GM23338 (cell line): ENCODE measurements at regions not wholly inside any gene's neighbourhood (a gene's known extent, or its start where the extent isn't known, plus 50 kb on each side); places are given as distances from the start of the nearest gene placed in this dataset.

Source experiments
- CREB1 ChIP-seq: fragments of 250-450 bp; sonication (Bioruptor Pico); IDR thresholded peaks from 2 replicates; pipeline ENCODE4 v1.5.0; 2020; ENCODE audit warnings: low read depth, mild to moderate bottlenecking, moderate library complexity
- EZH2 ChIP-seq: fragments of 200-600 bp; sonication (generic); IDR thresholded peaks from one replicate; pipeline ENCODE4 v1.8.0; 2017; ENCODE audit warnings: antibody characterized with exemption, mild to moderate bottlenecking, low read depth; ENCODE audit not compliant: unreplicated experiment
- EZH2phosphoT487 ChIP-seq: fragments of 200-600 bp; sonication (generic); IDR thresholded peaks from one replicate; pipeline ENCODE4 v1.8.1; 2018; ENCODE audit warnings: antibody characterized with exemption; ENCODE audit not compliant: unreplicated experiment
- JUNB ChIP-seq: IDR thresholded peaks from one replicate; pipeline ENCODE4 v1.6.1; 2016; ENCODE audit warnings: antibody characterized with exemption; ENCODE audit not compliant: unreplicated experiment
- NANOG ChIP-seq: IDR thresholded peaks from 2 replicates; pipeline ENCODE4 v1.6.1; 2016; ENCODE audit warnings: antibody characterized with exemption, borderline replicate concordance
- POLR2AphosphoS5 ChIP-seq: IDR thresholded peaks from 2 replicates; pipeline ENCODE4 v1.6.1; 2016; ENCODE audit warnings: antibody characterized with exemption, low read depth
- STAT1 ChIP-seq: IDR thresholded peaks from one replicate; pipeline ENCODE4 v1.6.1; 2016; ENCODE audit warnings: antibody characterized with exemption; ENCODE audit not compliant: unreplicated experiment
- ZNF114 ChIP-seq: fragments of 250-450 bp; sonication (Bioruptor Pico); IDR thresholded peaks from 2 replicates; pipeline ENCODE4 v1.5.0; 2020; ENCODE audit warnings: mild to moderate bottlenecking, moderate library complexity
- ZNF331 ChIP-seq: fragments of 250-450 bp; sonication (Bioruptor Pico); IDR thresholded peaks from 2 replicates; pipeline ENCODE4 v1.5.0; 2020; ENCODE audit warnings: low read depth, mild to moderate bottlenecking, moderate library complexity
- TF ChIP-seq, protein P1 (sequence below), 2 experiments: fragments of 200-600 bp in 1 of 2; sonication (generic) in 1 of 2; conservative IDR thresholded peaks; 2 replicates each; pipeline versions ENCODE4 v1.5.1 to v1.6.1; 2016 to 2017; ENCODE audit warnings: antibody characterized with exemption in 2 of 2, low read depth in 2 of 2, mild to moderate bottlenecking in 2 of 2, moderate library complexity in 1 of 2
- TF ChIP-seq, protein P2 (sequence below): IDR thresholded peaks from one replicate; pipeline ENCODE4 v1.6.1; 2018; ENCODE audit warnings: antibody characterized with exemption; ENCODE audit not compliant: unreplicated experiment
- TF ChIP-seq, protein P3 (sequence below): fragments of 250-450 bp; sonication (Bioruptor Pico); IDR thresholded peaks from 2 replicates; pipeline ENCODE4 v1.5.0; 2020; ENCODE audit warnings: mild to moderate bottlenecking, moderate library complexity
- TF ChIP-seq, protein P4 (sequence below): IDR thresholded peaks from 2 replicates; pipeline ENCODE4 v1.6.1; 2016; ENCODE audit warnings: antibody characterized with exemption

DNA sequence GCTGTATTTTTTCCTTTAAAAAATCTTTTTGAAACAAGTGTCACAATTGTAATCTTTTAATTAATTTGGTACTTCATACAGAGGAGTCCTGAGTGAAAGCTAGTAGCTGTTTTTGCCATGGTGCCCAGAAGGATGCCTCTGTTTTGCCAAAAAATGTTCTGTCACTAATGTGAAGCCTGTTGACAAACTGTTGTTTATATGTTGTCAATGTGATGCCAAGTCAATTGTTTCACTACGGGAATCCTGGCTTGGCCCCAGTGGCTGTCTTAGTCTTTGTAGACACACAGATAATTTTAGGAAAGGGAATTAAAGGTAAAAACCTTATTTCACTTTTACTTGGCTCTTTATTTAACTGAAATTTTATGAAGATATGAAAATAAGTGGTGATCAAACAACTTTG is 706.4 kb upstream of the MMS22L start:
- TF ChIP-seq, protein P1, sequence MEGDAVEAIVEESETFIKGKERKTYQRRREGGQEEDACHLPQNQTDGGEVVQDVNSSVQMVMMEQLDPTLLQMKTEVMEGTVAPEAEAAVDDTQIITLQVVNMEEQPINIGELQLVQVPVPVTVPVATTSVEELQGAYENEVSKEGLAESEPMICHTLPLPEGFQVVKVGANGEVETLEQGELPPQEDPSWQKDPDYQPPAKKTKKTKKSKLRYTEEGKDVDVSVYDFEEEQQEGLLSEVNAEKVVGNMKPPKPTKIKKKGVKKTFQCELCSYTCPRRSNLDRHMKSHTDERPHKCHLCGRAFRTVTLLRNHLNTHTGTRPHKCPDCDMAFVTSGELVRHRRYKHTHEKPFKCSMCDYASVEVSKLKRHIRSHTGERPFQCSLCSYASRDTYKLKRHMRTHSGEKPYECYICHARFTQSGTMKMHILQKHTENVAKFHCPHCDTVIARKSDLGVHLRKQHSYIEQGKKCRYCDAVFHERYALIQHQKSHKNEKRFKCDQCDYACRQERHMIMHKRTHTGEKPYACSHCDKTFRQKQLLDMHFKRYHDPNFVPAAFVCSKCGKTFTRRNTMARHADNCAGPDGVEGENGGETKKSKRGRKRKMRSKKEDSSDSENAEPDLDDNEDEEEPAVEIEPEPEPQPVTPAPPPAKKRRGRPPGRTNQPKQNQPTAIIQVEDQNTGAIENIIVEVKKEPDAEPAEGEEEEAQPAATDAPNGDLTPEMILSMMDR (conservative IDR thresholded peaks at IDR 0.05; ENCODE audit: low read depth in 2 of 2), result no peak
- TF ChIP-seq STAT1, result no peak
- no peak for TF ChIP-seq EZH2
- no peak for TF ChIP-seq JUNB
- TF ChIP-seq EZH2phosphoT487, result no peak
- TF ChIP-seq, protein P2, sequence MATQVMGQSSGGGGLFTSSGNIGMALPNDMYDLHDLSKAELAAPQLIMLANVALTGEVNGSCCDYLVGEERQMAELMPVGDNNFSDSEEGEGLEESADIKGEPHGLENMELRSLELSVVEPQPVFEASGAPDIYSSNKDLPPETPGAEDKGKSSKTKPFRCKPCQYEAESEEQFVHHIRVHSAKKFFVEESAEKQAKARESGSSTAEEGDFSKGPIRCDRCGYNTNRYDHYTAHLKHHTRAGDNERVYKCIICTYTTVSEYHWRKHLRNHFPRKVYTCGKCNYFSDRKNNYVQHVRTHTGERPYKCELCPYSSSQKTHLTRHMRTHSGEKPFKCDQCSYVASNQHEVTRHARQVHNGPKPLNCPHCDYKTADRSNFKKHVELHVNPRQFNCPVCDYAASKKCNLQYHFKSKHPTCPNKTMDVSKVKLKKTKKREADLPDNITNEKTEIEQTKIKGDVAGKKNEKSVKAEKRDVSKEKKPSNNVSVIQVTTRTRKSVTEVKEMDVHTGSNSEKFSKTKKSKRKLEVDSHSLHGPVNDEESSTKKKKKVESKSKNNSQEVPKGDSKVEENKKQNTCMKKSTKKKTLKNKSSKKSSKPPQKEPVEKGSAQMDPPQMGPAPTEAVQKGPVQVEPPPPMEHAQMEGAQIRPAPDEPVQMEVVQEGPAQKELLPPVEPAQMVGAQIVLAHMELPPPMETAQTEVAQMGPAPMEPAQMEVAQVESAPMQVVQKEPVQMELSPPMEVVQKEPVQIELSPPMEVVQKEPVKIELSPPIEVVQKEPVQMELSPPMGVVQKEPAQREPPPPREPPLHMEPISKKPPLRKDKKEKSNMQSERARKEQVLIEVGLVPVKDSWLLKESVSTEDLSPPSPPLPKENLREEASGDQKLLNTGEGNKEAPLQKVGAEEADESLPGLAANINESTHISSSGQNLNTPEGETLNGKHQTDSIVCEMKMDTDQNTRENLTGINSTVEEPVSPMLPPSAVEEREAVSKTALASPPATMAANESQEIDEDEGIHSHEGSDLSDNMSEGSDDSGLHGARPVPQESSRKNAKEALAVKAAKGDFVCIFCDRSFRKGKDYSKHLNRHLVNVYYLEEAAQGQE, result no peak
- TF ChIP-seq NANOG, result no peak
- no peak for TF ChIP-seq ZNF331
- TF ChIP-seq POLR2AphosphoS5, result no peak
- no peak for TF ChIP-seq CREB1 (CRISPR knock-in tag)
- TF ChIP-seq, protein P3, sequence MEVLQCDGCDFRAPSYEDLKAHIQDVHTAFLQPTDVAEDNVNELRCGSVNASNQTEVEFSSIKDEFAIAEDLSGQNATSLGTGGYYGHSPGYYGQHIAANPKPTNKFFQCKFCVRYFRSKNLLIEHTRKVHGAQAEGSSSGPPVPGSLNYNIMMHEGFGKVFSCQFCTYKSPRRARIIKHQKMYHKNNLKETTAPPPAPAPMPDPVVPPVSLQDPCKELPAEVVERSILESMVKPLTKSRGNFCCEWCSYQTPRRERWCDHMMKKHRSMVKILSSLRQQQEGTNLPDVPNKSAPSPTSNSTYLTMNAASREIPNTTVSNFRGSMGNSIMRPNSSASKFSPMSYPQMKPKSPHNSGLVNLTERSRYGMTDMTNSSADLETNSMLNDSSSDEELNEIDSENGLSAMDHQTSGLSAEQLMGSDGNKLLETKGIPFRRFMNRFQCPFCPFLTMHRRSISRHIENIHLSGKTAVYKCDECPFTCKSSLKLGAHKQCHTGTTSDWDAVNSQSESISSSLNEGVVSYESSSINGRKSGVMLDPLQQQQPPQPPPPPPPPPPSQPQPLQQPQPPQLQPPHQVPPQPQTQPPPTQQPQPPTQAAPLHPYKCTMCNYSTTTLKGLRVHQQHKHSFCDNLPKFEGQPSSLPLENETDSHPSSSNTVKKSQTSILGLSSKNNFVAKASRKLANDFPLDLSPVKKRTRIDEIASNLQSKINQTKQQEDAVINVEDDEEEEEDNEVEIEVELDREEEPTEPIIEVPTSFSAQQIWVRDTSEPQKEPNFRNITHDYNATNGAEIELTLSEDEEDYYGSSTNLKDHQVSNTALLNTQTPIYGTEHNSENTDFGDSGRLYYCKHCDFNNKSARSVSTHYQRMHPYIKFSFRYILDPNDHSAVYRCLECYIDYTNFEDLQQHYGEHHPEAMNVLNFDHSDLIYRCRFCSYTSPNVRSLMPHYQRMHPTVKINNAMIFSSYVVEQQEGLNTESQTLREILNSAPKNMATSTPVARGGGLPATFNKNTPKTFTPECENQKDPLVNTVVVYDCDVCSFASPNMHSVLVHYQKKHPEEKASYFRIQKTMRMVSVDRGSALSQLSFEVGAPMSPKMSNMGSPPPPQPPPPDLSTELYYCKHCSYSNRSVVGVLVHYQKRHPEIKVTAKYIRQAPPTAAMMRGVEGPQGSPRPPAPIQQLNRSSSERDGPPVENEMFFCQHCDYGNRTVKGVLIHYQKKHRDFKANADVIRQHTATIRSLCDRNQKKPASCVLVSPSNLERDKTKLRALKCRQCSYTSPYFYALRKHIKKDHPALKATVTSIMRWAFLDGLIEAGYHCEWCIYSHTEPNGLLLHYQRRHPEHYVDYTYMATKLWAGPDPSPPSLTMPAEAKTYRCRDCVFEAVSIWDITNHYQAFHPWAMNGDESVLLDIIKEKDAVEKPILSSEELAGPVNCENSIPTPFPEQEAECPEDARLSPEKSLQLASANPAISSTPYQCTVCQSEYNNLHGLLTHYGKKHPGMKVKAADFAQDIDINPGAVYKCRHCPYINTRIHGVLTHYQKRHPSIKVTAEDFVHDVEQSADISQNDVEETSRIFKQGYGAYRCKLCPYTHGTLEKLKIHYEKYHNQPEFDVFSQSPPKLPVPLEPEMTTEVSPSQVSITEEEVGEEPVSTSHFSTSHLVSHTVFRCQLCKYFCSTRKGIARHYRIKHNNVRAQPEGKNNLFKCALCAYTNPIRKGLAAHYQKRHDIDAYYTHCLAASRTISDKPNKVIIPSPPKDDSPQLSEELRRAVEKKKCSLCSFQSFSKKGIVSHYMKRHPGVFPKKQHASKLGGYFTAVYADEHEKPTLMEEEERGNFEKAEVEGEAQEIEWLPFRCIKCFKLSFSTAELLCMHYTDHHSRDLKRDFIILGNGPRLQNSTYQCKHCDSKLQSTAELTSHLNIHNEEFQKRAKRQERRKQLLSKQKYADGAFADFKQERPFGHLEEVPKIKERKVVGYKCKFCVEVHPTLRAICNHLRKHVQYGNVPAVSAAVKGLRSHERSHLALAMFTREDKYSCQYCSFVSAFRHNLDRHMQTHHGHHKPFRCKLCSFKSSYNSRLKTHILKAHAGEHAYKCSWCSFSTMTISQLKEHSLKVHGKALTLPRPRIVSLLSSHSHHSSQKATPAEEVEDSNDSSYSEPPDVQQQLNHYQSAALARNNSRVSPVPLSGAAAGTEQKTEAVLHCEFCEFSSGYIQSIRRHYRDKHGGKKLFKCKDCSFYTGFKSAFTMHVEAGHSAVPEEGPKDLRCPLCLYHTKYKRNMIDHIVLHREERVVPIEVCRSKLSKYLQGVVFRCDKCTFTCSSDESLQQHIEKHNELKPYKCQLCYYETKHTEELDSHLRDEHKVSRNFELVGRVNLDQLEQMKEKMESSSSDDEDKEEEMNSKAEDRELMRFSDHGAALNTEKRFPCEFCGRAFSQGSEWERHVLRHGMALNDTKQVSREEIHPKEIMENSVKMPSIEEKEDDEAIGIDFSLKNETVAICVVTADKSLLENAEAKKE (CRISPR knock-in tag), result no peak
- TF ChIP-seq, protein P4, sequence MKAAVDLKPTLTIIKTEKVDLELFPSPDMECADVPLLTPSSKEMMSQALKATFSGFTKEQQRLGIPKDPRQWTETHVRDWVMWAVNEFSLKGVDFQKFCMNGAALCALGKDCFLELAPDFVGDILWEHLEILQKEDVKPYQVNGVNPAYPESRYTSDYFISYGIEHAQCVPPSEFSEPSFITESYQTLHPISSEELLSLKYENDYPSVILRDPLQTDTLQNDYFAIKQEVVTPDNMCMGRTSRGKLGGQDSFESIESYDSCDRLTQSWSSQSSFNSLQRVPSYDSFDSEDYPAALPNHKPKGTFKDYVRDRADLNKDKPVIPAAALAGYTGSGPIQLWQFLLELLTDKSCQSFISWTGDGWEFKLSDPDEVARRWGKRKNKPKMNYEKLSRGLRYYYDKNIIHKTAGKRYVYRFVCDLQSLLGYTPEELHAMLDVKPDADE, result no peak
- TF ChIP-seq ZNF114 (CRISPR knock-in tag), result no peak
